ENCODE measurements at regions not wholly inside any gene's neighbourhood (a gene's known extent, or its start where the extent isn't known, plus 50 kb on each side); places are given as distances from the start of the nearest gene placed in this dataset.

DNA sequence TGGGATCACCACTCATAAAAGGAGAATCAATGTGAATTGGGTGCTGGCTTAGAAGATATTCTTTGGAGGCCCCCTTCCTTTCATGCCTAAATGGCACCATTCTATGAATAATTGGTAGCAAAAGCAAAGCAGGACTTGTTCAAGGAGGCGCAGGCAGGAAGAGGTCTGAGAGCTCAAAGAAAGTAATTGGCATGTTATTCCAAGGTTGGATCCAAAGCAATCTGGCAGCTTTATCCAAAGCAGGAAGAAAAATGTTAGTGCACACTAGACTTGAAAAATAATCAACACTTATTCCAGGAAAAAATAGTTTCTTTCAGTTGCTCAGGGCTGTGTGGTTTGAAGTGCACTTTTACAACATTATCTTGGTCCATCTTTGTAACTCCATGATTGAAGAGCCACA lies 326.4 kb downstream of the NUAK1 start:
- CTCF ChIA-PET, result no interaction called here
- H3K27me3 Mint-ChIP-seq, result no peaks in the 10 kb centered on the region
- no peak overlapping the region for H3K4me3 Mint-ChIP-seq
- DNase-seq, result no peak
- H3K27ac Mint-ChIP-seq, result no peak overlapping the region
- H3K4me1 Mint-ChIP-seq (ENCODE audit: low read depth), result no peaks in the 10 kb centered on the region
- H3K9me3 Mint-ChIP-seq, result no peaks in the 10 kb centered on the region
- no peaks in the 10 kb centered on the region for H3K36me3 Mint-ChIP-seq
- intact Hi-C loops (cut with micrococcal nuclease), result no loop called here
- POLR2A ChIA-PET, result no interaction called here

DNA sequence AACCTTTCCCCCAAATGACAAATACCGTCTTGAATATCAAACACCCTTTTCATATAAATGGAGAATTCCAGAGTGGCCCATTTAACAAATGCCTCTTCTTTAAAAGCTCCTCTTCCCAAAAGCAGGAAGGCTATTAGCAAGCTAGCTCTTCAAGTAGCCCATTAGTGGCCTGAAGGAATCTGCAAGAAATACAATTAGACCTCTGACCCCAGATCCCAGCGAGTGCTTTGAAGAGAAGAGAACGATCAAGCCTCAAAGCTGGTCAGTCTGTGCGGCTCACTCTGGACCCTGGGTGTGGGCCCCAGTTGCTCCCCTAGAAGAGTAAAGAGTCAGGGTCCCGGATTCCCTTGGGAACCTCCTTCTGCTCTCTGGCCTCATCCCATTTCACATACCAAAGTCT lies 325.6 kb downstream of the NUAK1 start:
- DNase-seq, result no peak
- H3K27ac Mint-ChIP-seq, result no peak overlapping the region
- ChIA-PET POLR2A (no interaction called here), CTCF (no interaction called here)
- no peaks in the 10 kb centered on the region for H3K9me3 Mint-ChIP-seq
- H3K4me3 Mint-ChIP-seq, result no peak overlapping the region
- intact Hi-C loops (cut with micrococcal nuclease), result no loop called here
- H3K36me3 Mint-ChIP-seq, result no peaks in the 10 kb centered on the region
- no peaks in the 10 kb centered on the region for H3K4me1 Mint-ChIP-seq (ENCODE audit: low read depth)
- H3K27me3 Mint-ChIP-seq, result no peaks in the 10 kb centered on the region

DNA sequence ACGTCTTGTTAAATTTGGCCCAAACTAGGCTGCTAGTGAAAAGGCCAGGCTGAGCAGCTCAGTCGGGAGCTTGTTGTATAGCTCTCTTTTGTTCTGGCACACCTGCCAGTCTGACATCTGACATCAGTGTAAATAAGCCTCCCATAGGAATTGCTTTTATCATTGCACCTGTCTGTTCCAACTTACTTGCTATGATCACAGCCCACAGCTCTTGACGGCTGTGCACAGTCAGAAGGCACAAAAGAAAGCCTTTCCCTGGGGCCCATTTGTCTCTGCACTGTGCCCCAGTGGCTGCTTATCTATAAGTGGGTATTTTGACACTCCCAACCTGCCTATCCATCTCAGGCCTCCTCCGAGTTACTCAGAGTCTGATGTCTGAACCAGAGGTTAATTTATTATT lies 324.5 kb downstream of the NUAK1 start:
- DNase-seq, result no peak
- H3K36me3 Mint-ChIP-seq, result no peaks in the 10 kb centered on the region
- H3K9me3 Mint-ChIP-seq, result no peaks in the 10 kb centered on the region
- H3K4me3 Mint-ChIP-seq, result no peak overlapping the region
- H3K27me3 Mint-ChIP-seq, result no peaks in the 10 kb centered on the region
- ChIA-PET POLR2A (no interaction called here), CTCF (no interaction called here)
- H3K27ac Mint-ChIP-seq, result no peak overlapping the region
- H3K4me1 Mint-ChIP-seq (ENCODE audit: low read depth), result no peaks in the 10 kb centered on the region
- intact Hi-C loops (cut with micrococcal nuclease), result no loop called here

DNA sequence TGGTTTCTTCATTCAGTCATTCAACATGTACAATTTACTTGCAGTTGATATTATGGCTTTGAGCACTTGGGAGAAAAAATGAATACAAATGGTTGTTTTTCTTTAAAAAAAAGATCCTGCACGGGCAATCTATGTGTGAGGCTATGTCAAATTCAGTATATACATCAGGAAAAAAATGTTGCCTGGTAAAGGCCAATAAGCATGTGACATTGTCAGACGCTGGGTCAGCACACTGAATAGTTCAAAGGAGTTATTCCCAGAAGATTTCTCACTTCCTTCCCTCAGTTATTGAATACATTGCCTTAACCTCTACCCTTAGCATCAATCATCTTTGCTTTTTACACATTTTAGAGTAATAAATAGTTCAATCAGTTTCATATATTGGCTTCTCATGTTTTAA lies 319.2 kb downstream of the NUAK1 start:
- intact Hi-C loops (cut with micrococcal nuclease), result no loop called here
- no peak overlapping the region for H3K4me3 Mint-ChIP-seq
- H3K9me3 Mint-ChIP-seq, result no peaks in the 10 kb centered on the region
- H3K4me1 Mint-ChIP-seq (ENCODE audit: low read depth), result no peaks in the 10 kb centered on the region
- H3K27me3 Mint-ChIP-seq, result peaks cover 2% of the 10 kb centered on the region
- ChIA-PET POLR2A (no interaction called here), CTCF (no interaction called here)
- no peak overlapping the region for H3K27ac Mint-ChIP-seq
- no peaks in the 10 kb centered on the region for H3K36me3 Mint-ChIP-seq
- DNase-seq, result no peak

DNA sequence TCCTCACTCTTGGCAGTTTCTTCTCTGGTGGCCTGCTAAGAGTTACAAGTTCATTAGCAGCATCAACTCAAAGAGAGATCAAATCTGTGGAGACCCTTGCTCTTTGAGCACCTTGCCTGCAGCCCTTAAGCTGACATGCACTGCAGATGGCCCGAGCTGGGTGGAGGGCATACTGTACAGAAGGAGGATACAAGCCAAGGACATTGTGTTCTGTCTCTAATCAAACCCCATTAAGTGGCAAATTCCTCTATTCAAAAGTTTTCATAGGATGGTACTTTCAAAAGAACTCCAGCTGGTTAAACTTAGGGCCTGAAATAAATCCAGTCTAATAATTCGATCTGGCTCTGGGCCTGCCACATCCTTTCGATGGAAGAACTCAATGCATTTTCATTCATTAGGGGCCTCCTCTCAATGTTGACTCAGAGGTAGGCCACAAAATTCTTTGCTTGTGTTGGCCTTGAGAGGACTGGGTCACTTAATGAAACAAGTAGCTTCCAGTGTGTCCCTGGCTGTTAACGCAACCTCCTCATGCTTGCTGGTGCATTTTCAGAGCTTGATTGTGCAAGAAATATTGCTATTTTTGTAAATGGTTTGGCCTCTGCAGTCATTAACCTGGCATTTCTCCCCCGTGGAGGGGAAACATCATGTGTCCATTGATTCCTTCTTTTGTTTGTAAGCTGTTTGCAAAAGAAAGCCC lies 318.2 kb downstream of the NUAK1 start:
- H3K4me1 Mint-ChIP-seq (ENCODE audit: low read depth), result no peaks in the 10 kb centered on the region
- H3K9me3 Mint-ChIP-seq, result no peaks in the 10 kb centered on the region
- H3K27ac Mint-ChIP-seq, result no peak overlapping the region
- H3K4me3 Mint-ChIP-seq, result no peak overlapping the region
- peaks cover 2% of the 10 kb centered on the region for H3K27me3 Mint-ChIP-seq
- CTCF ChIA-PET, result no interaction called here
- intact Hi-C loops (cut with micrococcal nuclease), result no loop called here
- POLR2A ChIA-PET, result no interaction called here
- no peak for DNase-seq
- no peaks in the 10 kb centered on the region for H3K36me3 Mint-ChIP-seq

DNA sequence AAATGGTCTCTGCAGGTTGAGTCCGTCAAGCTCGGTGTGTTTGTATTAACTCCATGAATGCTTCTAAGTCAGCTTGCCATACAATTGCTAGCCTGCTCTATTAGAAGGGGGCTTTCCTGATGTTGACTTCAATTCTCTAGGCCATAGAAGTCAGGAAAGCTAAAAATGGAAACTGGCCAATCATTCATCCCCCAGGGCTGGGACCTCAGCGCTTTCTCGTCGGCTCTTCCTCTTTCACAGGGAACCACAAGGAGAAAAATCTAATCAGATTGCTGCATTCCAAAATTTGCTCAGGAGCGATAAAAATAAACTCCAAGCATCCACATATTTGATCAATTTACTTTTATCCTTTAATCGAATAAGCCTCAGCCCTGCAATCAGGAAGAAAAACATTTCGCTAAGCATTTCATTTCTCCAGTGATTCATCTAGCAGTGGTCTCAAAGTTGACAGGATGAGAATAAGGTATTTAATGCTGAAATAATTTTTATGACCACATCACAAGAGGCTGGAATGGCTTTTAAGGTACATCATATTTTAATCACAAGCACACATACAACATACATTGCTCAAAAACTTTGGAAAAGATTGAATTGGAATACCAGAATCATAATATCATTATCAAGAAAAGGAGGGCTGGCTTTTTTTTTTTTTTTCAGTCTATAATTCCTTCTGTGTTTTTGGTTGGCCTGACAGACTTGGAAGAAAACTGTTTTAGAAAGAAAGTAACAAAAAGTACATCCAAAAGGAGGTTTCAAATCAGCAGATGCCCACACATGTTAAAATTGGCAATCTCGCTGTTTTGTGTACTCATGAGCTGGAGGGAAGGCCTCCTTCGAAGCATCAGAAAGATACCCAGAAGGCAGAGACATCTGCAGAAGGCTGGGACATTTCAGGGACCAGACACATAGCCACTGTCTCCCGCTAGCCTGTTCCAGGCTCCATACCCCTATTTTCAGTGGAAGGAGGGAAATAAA lies 316.3 kb downstream of the NUAK1 start:
- peaks cover 2% of the 10 kb centered on the region for H3K27me3 Mint-ChIP-seq
- peaks cover 7% of the 10 kb centered on the region for H3K9me3 Mint-ChIP-seq
- H3K36me3 Mint-ChIP-seq, result no peaks in the 10 kb centered on the region
- ChIA-PET POLR2A (no interaction called here), CTCF (no interaction called here)
- H3K4me3 Mint-ChIP-seq, result no peak overlapping the region
- no peak overlapping the region for H3K27ac Mint-ChIP-seq
- no peaks in the 10 kb centered on the region for H3K4me1 Mint-ChIP-seq (ENCODE audit: low read depth)
- intact Hi-C loops (cut with micrococcal nuclease), result no loop called here
- no peak for DNase-seq

DNA sequence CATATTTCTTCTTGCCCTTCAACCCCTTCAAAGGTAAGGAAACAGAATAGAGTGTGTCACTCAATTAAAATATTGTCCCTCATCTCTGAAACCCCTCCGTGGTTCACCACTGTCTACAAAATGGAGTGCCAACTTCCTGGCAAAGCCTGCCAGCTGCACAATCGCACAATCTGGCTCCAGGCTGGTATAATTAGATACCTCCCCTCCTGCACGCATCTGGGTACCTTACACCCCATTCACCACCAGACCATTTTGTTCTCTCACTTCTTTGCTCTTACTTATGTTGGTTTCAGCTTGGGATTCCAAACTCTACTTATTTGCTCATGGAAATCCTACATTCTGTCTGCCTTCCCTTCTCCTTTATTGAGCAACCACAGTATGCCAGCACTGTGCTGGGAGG lies 314.9 kb downstream of the NUAK1 start:
- Mint-ChIP-seq H3K4me3 (no peak overlapping the region), H3K27ac (no peak overlapping the region), H3K27me3 (peaks cover 2% of the 10 kb centered on the region), H3K4me1 (ENCODE audit: low read depth) (no peaks in the 10 kb centered on the region), H3K9me3 (peaks cover 7% of the 10 kb centered on the region), H3K36me3 (no peaks in the 10 kb centered on the region)
- CTCF ChIA-PET, result no interaction called here
- POLR2A ChIA-PET, result no interaction called here
- no peak for DNase-seq
- intact Hi-C loops (cut with micrococcal nuclease), result no loop called here

DNA sequence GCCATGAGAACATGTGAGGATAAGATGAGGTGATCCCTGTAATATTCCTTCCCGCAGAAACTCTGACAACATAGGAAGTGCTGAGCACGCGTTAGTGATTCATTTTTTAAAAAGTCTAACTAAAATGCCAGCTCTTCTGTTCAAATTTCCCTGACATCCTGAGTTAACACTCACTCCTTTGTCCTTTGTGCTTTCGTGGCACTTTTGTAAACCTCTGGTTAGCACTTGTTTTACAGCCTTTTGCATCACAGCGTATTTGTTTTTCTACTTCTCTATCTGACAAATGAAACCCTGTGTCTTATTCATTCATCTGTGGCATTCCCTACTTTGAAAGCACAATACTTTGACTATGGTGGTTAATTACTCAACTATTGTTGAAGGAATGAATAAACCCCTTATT lies 313.6 kb downstream of the NUAK1 start:
- POLR2A ChIA-PET, result no interaction called here
- no peaks in the 10 kb centered on the region for H3K36me3 Mint-ChIP-seq
- H3K9me3 Mint-ChIP-seq, result peaks cover 7% of the 10 kb centered on the region
- CTCF ChIA-PET, result no interaction called here
- H3K4me3 Mint-ChIP-seq, result no peak overlapping the region
- no peak for DNase-seq
- no peak overlapping the region for H3K27ac Mint-ChIP-seq
- peaks cover 2% of the 10 kb centered on the region for H3K27me3 Mint-ChIP-seq
- no peaks in the 10 kb centered on the region for H3K4me1 Mint-ChIP-seq (ENCODE audit: low read depth)
- intact Hi-C loops (cut with micrococcal nuclease), result no loop called here

DNA sequence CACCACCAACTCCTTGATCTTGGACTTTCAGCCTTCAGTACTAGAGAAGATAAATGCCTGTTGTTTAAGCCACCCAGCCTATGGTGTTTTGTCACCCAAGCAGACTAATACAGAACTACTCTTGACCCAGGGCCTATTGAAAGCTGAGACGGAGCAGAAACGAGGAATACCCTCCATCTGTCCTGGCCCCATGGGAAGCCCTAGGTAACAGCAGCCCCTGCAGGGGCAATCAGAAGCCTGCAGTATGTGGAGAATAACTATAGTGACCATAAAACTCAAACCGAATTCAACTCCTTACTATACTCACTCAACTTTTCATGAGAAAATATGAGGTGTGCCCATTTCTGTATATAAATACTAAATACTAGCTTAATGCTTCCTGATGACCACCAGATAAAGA lies 307.4 kb downstream of the NUAK1 start:
- ChIA-PET CTCF (no interaction called here), POLR2A (no interaction called here)
- Mint-ChIP-seq H3K27me3 (no peaks in the 10 kb centered on the region), H3K9me3 (peaks cover 3% of the 10 kb centered on the region), H3K36me3 (no peaks in the 10 kb centered on the region), H3K4me3 (no peak overlapping the region), H3K4me1 (ENCODE audit: low read depth) (no peaks in the 10 kb centered on the region), H3K27ac (no peak overlapping the region)
- intact Hi-C loops (cut with micrococcal nuclease), result no loop called here
- DNase-seq, result no peak

DNA sequence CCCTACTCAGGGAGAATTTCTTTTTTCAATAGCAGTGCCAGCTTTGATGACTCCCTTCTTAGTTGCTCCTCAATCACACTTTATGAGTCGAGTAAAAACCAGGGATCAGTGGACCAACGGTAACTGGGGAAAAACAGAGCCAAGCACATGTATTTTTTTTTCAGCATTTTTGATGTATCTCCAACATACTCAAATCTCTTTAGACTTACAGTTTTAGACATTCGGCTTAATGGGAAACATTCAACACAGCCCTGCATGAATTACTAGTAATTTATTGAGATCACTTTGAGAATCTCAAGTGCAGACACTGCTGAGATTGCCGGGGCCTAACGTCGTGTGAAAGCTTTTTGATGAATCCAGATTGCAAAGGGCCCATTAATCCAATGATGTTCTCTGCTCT lies 306.7 kb downstream of the NUAK1 start:
- no peaks in the 10 kb centered on the region for H3K4me1 Mint-ChIP-seq (ENCODE audit: low read depth)
- intact Hi-C loops (cut with micrococcal nuclease), result no loop called here
- ChIA-PET POLR2A (no interaction called here), CTCF (no interaction called here)
- H3K27ac Mint-ChIP-seq, result no peak overlapping the region
- no peak for DNase-seq
- H3K27me3 Mint-ChIP-seq, result no peaks in the 10 kb centered on the region
- H3K36me3 Mint-ChIP-seq, result no peaks in the 10 kb centered on the region
- H3K9me3 Mint-ChIP-seq, result no peaks in the 10 kb centered on the region
- no peak overlapping the region for H3K4me3 Mint-ChIP-seq

DNA sequence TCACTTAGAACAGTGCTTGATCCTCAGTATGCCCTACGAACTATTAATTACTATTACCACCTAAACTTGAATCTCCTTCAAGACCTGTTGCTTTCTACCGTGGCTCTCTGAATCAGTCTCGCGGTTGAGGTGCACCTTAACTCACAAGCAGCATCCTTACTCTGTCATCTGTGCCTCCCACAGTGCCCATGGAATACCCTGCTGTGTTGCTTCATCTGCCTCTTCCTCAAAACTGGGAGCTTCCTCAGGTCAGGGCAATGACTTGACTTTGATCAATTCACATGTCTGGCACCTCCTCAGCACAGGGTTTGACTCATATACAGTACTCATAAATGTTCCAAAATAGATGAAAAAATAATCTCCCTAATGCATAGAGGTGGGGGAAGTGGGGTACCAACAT lies 305.9 kb downstream of the NUAK1 start:
- ChIA-PET CTCF (no interaction called here), POLR2A (no interaction called here)
- Mint-ChIP-seq H3K27me3 (no peaks in the 10 kb centered on the region), H3K4me3 (no peak overlapping the region), H3K4me1 (ENCODE audit: low read depth) (no peaks in the 10 kb centered on the region), H3K9me3 (no peaks in the 10 kb centered on the region), H3K27ac (no peak overlapping the region), H3K36me3 (no peaks in the 10 kb centered on the region)
- DNase-seq, result no peak
- intact Hi-C loops (cut with micrococcal nuclease), result no loop called here

DNA sequence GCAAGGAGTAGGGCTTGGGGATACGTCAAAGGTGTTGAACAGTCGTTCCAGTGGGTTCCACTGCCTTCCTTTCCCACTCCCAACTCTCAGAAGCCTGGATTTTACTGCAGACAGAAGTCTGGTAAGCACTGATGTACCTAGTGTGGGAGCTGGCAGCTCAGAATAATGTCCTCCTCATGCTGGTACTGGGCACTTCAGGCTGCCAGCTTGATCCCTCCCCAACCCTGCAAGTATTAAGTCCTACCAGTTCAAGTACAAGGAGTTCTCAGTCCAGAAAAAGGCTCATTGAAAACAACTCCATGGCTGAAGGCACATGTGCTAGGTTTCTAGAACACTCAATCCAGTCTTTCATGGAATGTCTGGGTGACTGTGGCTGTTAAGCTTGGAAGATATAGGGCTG lies 304.3 kb downstream of the NUAK1 start:
- intact Hi-C loops (cut with micrococcal nuclease), result no loop called here
- no peaks in the 10 kb centered on the region for H3K36me3 Mint-ChIP-seq
- ChIA-PET CTCF (no interaction called here), POLR2A (no interaction called here)
- no peaks in the 10 kb centered on the region for H3K4me1 Mint-ChIP-seq (ENCODE audit: low read depth)
- H3K9me3 Mint-ChIP-seq, result no peaks in the 10 kb centered on the region
- H3K27me3 Mint-ChIP-seq, result no peaks in the 10 kb centered on the region
- no peak for DNase-seq
- no peak overlapping the region for H3K27ac Mint-ChIP-seq
- H3K4me3 Mint-ChIP-seq, result no peak overlapping the region

DNA sequence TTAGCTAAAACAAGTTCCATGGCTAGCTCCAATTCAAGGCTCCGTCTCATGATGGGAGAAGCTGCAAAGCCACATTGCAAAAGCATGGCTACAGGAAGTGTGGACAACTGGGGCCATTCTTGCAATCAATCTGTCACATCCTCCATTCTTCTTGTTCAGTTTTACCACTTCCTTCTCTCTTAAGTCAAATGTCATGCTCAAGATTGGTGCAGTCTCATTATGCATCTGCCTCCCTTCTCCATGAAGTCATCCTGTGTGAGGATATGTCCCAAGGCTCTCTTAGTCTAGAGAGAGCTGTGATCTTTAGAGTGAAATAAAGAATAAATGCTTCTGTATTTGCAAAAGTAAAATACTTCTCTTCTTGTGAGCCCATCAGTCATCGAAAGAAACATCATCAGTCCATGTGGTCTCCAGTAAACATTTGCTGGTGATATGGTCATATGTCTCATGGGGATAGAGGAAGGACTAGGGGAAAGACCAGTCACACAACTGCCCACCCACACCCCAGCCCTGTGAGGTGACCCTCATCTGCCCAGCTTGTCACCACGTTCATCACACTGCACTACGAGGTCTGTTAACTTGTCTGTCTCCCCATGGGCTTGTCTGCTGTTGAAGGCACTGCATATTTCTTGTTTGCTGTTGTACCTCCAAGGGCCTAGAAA lies 303.0 kb downstream of the NUAK1 start:
- CTCF ChIA-PET, result no interaction called here
- Mint-ChIP-seq H3K4me3 (no peak overlapping the region), H3K27ac (no peak overlapping the region), H3K36me3 (no peaks in the 10 kb centered on the region), H3K27me3 (no peaks in the 10 kb centered on the region), H3K4me1 (ENCODE audit: low read depth) (no peaks in the 10 kb centered on the region), H3K9me3 (no peaks in the 10 kb centered on the region)
- intact Hi-C loops (cut with micrococcal nuclease), result no loop called here
- POLR2A ChIA-PET, result no interaction called here
- no peak for DNase-seq
